ENCODE measurements at regions not wholly inside any gene's neighbourhood (a gene's known extent, or its start where the extent isn't known, plus 50 kb on each side); places are given as distances from the start of the nearest gene placed in this dataset.

- CTCF ChIA-PET (ENCODE audit: low intra/inter-chr PET ratio), result no interaction called here
- no peak for DNase-seq (ENCODE audit: extremely low read depth in 1 of 4, low spot score in 3 of 4)
- H3K4me2 ChIP-seq (ENCODE audit: insufficient read depth, low read length), result no peak overlapping the region
- no peaks in the 10 kb centered on the region for H3K27me3 ChIP-seq (ENCODE audit: control insufficient read depth in 2 of 2, insufficient read depth in 2 of 2, low read length in 2 of 2)
- H3K79me2 ChIP-seq (ENCODE audit: control insufficient read depth, insufficient read depth, low read length), result no peaks in the 10 kb centered on the region
- no TSS peak for BruUV-seq (replicated peaks)
- no peak for FAIRE-seq
- no peak overlapping the region for H3K27ac ChIP-seq (ENCODE audit: extremely low read depth, low read depth, low read length)
- H3K36me3 ChIP-seq (ENCODE audit: control insufficient read depth, insufficient read depth, low read length), result no peaks in the 10 kb centered on the region
- intact Hi-C loops (cut with micrococcal nuclease) (no loop called here), in situ Hi-C loops (cut with MboI) (no loop called here)
- POLR2A ChIA-PET, result no interaction called here
- H4K20me1 ChIP-seq (replicated peaks; ENCODE audit: control insufficient read depth, insufficient read depth, low read length), result no peaks in the 10 kb centered on the region
- no peaks in the 10 kb centered on the region for H3K9me3 ChIP-seq (replicated peaks; ENCODE audit: control insufficient read depth, insufficient read depth, low read depth, low read length)
- no peak for ATAC-seq
- H3K9me1 ChIP-seq (ENCODE audit: control insufficient read depth, insufficient read depth, low read length), result no peaks in the 10 kb centered on the region
- H3K4me3 ChIP-seq, result no peak overlapping the region
- no peaks in the 10 kb centered on the region for H3K4me1 ChIP-seq (replicated peaks in 1 of 2; ENCODE audit: control insufficient read depth in 2 of 2, insufficient read depth in 2 of 2, low read length in 2 of 2)
- no peak overlapping the region for H2AFZ ChIP-seq (ENCODE audit: low read depth, low read length)
- no peak overlapping the region for H3K9ac ChIP-seq (ENCODE audit: insufficient read depth in 1 of 2, low read depth in 2 of 2, low read length in 2 of 2)
- TF ChIP-seq NR2C2 (CRISPR knock-in tag; IDR thresholded peaks at IDR 0.05), result no peak
- no peak for TF ChIP-seq NR2C2 (tag; IDR thresholded peaks at IDR 0.05)
- no peak for TF ChIP-seq HBP1 (CRISPR knock-in tag; IDR thresholded peaks at IDR 0.05)
- TF ChIP-seq DDX20 (tag; IDR thresholded peaks at IDR 0.05; ENCODE audit: low read depth), result no peak
- TF ChIP-seq KAT8 (IDR thresholded peaks at IDR 0.05; ENCODE audit: low read depth), result no peak
- TF ChIP-seq ZNF740 (CRISPR knock-in tag; IDR thresholded peaks at IDR 0.05), result no peak
- no peak for TF ChIP-seq ZNF740 (tag; IDR thresholded peaks at IDR 0.05)
- TF ChIP-seq MITF (IDR thresholded peaks at IDR 0.05), result no peak
- TF ChIP-seq THRA (IDR thresholded peaks at IDR 0.05), result no peak
- TF ChIP-seq GATAD2A (IDR thresholded peaks at IDR 0.05), result no peak
- no peak for TF ChIP-seq PHF20 (IDR thresholded peaks at IDR 0.05; ENCODE audit: partially characterized antibody)
- TF ChIP-seq MECOM (CRISPR knock-in tag; IDR thresholded peaks at IDR 0.05), result no peak
- no peak for TF ChIP-seq SNAPC5 (CRISPR knock-in tag; IDR thresholded peaks at IDR 0.05)
- no peak for TF ChIP-seq E2F5 (CRISPR knock-in tag; IDR thresholded peaks at IDR 0.05)
- TF ChIP-seq NKRF (IDR thresholded peaks at IDR 0.05; ENCODE audit: borderline replicate concordance), result no peak
- no peak for TF ChIP-seq SMAD3 (CRISPR knock-in tag; conservative IDR thresholded peaks at IDR 0.05)
- no peak for TF ChIP-seq CBX1 (IDR thresholded peaks at IDR 0.05; ENCODE audit: low read depth)
These were observed 274.2 kb downstream of the CASP12 start for GRCh38 chr11:104624021-104624420.

All from K562 (cell line).